ENCODE measurements at regions not wholly inside any gene's neighbourhood (a gene's known extent, or its start where the extent isn't known, plus 50 kb on each side); places are given as distances from the start of the nearest gene placed in this dataset.
"Not testable (repeated sequence)": the region's sequence is repeated elsewhere in the genome, so short reads cannot be mapped to it uniquely, and the experiment has no call there.

GRCh38 chr4:28822163-28822562 lies 1898.0 kb upstream of the PCDH7 start:
- DNase-seq (ENCODE audit: low read depth), result no peak

- DNase-seq (ENCODE audit: low read depth), result no peak
Measured at GRCh38 chr4:28827866-28828265, 1892.3 kb upstream of the PCDH7 start.

GRCh38 chr4:28831867-28832266 lies 1888.3 kb upstream of the PCDH7 start:
- DNase-seq (ENCODE audit: low read depth), result no peak

GRCh38 chr4:28832444-28832843 lies 1887.7 kb upstream of the PCDH7 start:
- DNase-seq (ENCODE audit: low read depth), result no peak

- no peak for DNase-seq (ENCODE audit: low read depth)
Measured at GRCh38 chr4:28834120-28834519, 1886.0 kb upstream of the PCDH7 start.

- DNase-seq (ENCODE audit: low read depth), result no peak
Measured at GRCh38 chr4:28835501-28835900, 1884.7 kb upstream of the PCDH7 start.

GRCh38 chr4:28842271-28842670 lies 1877.9 kb upstream of the PCDH7 start:
- no peak for DNase-seq (ENCODE audit: low read depth)

- DNase-seq (ENCODE audit: low read depth), result no peak
Measured at GRCh38 chr4:28845158-28845557, 1875.0 kb upstream of the PCDH7 start.

- not testable (repeated sequence) for DNase-seq (ENCODE audit: low read depth)
Measured at GRCh38 chr4:28857028-28857427, 1863.1 kb upstream of the PCDH7 start.

- DNase-seq (ENCODE audit: low read depth), result no peak
Measured at GRCh38 chr4:28868841-28869240, 1851.3 kb upstream of the PCDH7 start.

GRCh38 chr4:28879178-28879577 lies 1841.0 kb upstream of the PCDH7 start:
- DNase-seq (ENCODE audit: low read depth), result no peak

- no peak for DNase-seq (ENCODE audit: low read depth)
Measured at GRCh38 chr4:28879900-28880299, 1840.3 kb upstream of the PCDH7 start.

GRCh38 chr4:28883211-28883610 lies 1837.0 kb upstream of the PCDH7 start:
- DNase-seq (ENCODE audit: low read depth), result no peak

- DNase-seq (ENCODE audit: low read depth), result no peak
Measured at GRCh38 chr4:28886934-28887333, 1833.2 kb upstream of the PCDH7 start.

- DNase-seq (ENCODE audit: low read depth), result no peak
Measured at GRCh38 chr4:28890949-28891775, 1829.0 kb upstream of the PCDH7 start.

GRCh38 chr4:28913466-28913865 lies 1806.7 kb upstream of the PCDH7 start:
- no peak for DNase-seq (ENCODE audit: low read depth)

- no peak for DNase-seq (ENCODE audit: low read depth)
Measured at GRCh38 chr4:28916585-28916984, 1803.6 kb upstream of the PCDH7 start.

- DNase-seq (ENCODE audit: low read depth), result no peak
Measured at GRCh38 chr4:28918871-28919270, 1801.3 kb upstream of the PCDH7 start.

GRCh38 chr4:28921886-28922285 lies 1798.3 kb upstream of the PCDH7 start:
- DNase-seq (ENCODE audit: low read depth), result no peak

GRCh38 chr4:28926156-28926555 lies 1794.0 kb upstream of the PCDH7 start:
- no peak for DNase-seq (ENCODE audit: low read depth)

- no peak for DNase-seq (ENCODE audit: low read depth)
Measured at GRCh38 chr4:28942631-28943030, 1777.5 kb upstream of the PCDH7 start.

- no peak for DNase-seq (ENCODE audit: low read depth)
Measured at GRCh38 chr4:28947374-28947773, 1772.8 kb upstream of the PCDH7 start.

GRCh38 chr4:28948501-28948900 lies 1771.7 kb upstream of the PCDH7 start:
- no peak for DNase-seq (ENCODE audit: low read depth)

GRCh38 chr4:28966982-28967381 lies 1753.2 kb upstream of the PCDH7 start:
- DNase-seq (ENCODE audit: low read depth), result no peak
